ENCODE measurements at regions not wholly inside any gene's neighbourhood (a gene's known extent, or its start where the extent isn't known, plus 50 kb on each side); places are given as distances from the start of the nearest gene placed in this dataset.

GRCh38 chr10:7085913-7086589, 324.8 kb downstream of the SFMBT2 start:
- POLR2A ChIA-PET: no interaction called here
- no peaks in the 10 kb centered on the region for H3K9me3 Mint-ChIP-seq
- no peaks in the 10 kb centered on the region for H3K36me3 Mint-ChIP-seq (ENCODE audit: low read depth)
- CTCF ChIA-PET: interaction anchor here (1.0 to 1.6 kb wide), 2 partner anchors 10 to 35 kb away, joined by 3 read pairs; no protein-coding TSS in a partner anchor
- no peak overlapping the region for H3K27ac Mint-ChIP-seq
- no peak overlapping the region for H3K4me3 Mint-ChIP-seq
- no peak for DNase-seq
- peaks cover 32% of the 10 kb centered on the region for H3K27me3 Mint-ChIP-seq
- H3K4me1 Mint-ChIP-seq: no peaks in the 10 kb centered on the region

GRCh38 chr10:7085147-7085912, 325.5 kb downstream of the SFMBT2 start:
- no peak for DNase-seq
- Mint-ChIP-seq H3K27ac (no peak overlapping the region), H3K4me1 (no peaks in the 10 kb centered on the region), H3K9me3 (no peaks in the 10 kb centered on the region), H3K36me3 (ENCODE audit: low read depth) (no peaks in the 10 kb centered on the region), H3K4me3 (no peak overlapping the region), H3K27me3 (peaks cover 31% of the 10 kb centered on the region)
- ChIA-PET POLR2A (interaction anchor here (0.6 kb wide), 1 partner anchor 101 kb away, joined by 3 read pairs; no protein-coding TSS in a partner anchor), CTCF (interaction anchor here (1.0 to 1.6 kb wide), 3 partner anchors 9 to 40 kb away, joined by 3 read pairs; no protein-coding TSS in a partner anchor)

- H3K27ac Mint-ChIP-seq: no peak overlapping the region
- no peaks in the 10 kb centered on the region for H3K36me3 Mint-ChIP-seq (ENCODE audit: low read depth)
- H3K27me3 Mint-ChIP-seq: peaks cover 32% of the 10 kb centered on the region
- POLR2A ChIA-PET: no interaction called here
- no peaks in the 10 kb centered on the region for H3K4me1 Mint-ChIP-seq
- CTCF ChIA-PET: interaction anchor here (1.0 kb wide), 1 partner anchor 41 kb away, joined by 3 read pairs; no protein-coding TSS in a partner anchor
- DNase-seq: no peak
- no peak overlapping the region for H3K4me3 Mint-ChIP-seq
- no peaks in the 10 kb centered on the region for H3K9me3 Mint-ChIP-seq
These were observed 326.4 kb downstream of the SFMBT2 start for GRCh38 chr10:7084280-7085005.

- Mint-ChIP-seq H3K36me3 (ENCODE audit: low read depth) (no peaks in the 10 kb centered on the region), H3K4me3 (no peak overlapping the region), H3K27me3 (peaks cover 36% of the 10 kb centered on the region), H3K27ac (no peak overlapping the region), H3K9me3 (no peaks in the 10 kb centered on the region), H3K4me1 (no peaks in the 10 kb centered on the region)
- POLR2A ChIA-PET: no interaction called here
- CTCF ChIA-PET: no interaction called here
- DNase-seq: no peak
These were observed 327.9 kb downstream of the SFMBT2 start for GRCh38 chr10:7082967-7083366.

- POLR2A ChIA-PET: interaction anchor here (0.6 kb wide), 2 partner anchors 13 to 96 kb away, joined by 3 to 4 read pairs; no protein-coding TSS in a partner anchor
- Mint-ChIP-seq H3K9me3 (no peaks in the 10 kb centered on the region), H3K4me1 (no peaks in the 10 kb centered on the region), H3K36me3 (ENCODE audit: low read depth) (no peaks in the 10 kb centered on the region), H3K4me3 (no peak overlapping the region), H3K27me3 (peaks cover 32% of the 10 kb centered on the region), H3K27ac (no peak overlapping the region)
- no peak for DNase-seq
- CTCF ChIA-PET: interaction anchor here (1.0 to 1.7 kb wide), 4 partner anchors 10 to 348 kb away, joined by 3 to 6 read pairs (median 4); no protein-coding TSS in a partner anchor
These were observed 333.0 kb downstream of the SFMBT2 start for GRCh38 chr10:7077880-7078279.

GRCh38 chr10:7075851-7076250, 335.0 kb downstream of the SFMBT2 start:
- no peak overlapping the region for H3K4me3 Mint-ChIP-seq
- ChIA-PET POLR2A (no interaction called here), CTCF (interaction anchor here (0.6 kb wide), 1 partner anchor 10 kb away, joined by 3 read pairs; no protein-coding TSS in a partner anchor)
- peaks cover 27% of the 10 kb centered on the region for H3K27me3 Mint-ChIP-seq
- no peaks in the 10 kb centered on the region for H3K9me3 Mint-ChIP-seq
- no peak overlapping the region for H3K27ac Mint-ChIP-seq
- no peak for DNase-seq
- no peaks in the 10 kb centered on the region for H3K36me3 Mint-ChIP-seq (ENCODE audit: low read depth)
- no peaks in the 10 kb centered on the region for H3K4me1 Mint-ChIP-seq

GRCh38 chr10:7075110-7075509, 335.7 kb downstream of the SFMBT2 start:
- POLR2A ChIA-PET: no interaction called here
- Mint-ChIP-seq H3K4me3 (no peak overlapping the region), H3K27ac (no peak overlapping the region), H3K9me3 (no peaks in the 10 kb centered on the region), H3K36me3 (ENCODE audit: low read depth) (no peaks in the 10 kb centered on the region), H3K4me1 (no peaks in the 10 kb centered on the region), H3K27me3 (peaks cover 27% of the 10 kb centered on the region)
- CTCF ChIA-PET: interaction anchor here (0.5 kb wide), 1 partner anchor 257 kb away, joined by 3 read pairs; no protein-coding TSS in a partner anchor
- DNase-seq: no peak

GRCh38 chr10:7071421-7071820, 339.4 kb downstream of the SFMBT2 start:
- H3K27ac Mint-ChIP-seq: no peak overlapping the region
- CTCF ChIA-PET: no interaction called here
- H3K9me3 Mint-ChIP-seq: no peaks in the 10 kb centered on the region
- H3K4me3 Mint-ChIP-seq: no peak overlapping the region
- H3K36me3 Mint-ChIP-seq (ENCODE audit: low read depth): no peaks in the 10 kb centered on the region
- DNase-seq: no peak
- H3K4me1 Mint-ChIP-seq: no peaks in the 10 kb centered on the region
- POLR2A ChIA-PET: no interaction called here
- peaks cover 20% of the 10 kb centered on the region for H3K27me3 Mint-ChIP-seq

GRCh38 chr10:7070950-7071349, 339.9 kb downstream of the SFMBT2 start:
- Mint-ChIP-seq H3K36me3 (ENCODE audit: low read depth) (no peaks in the 10 kb centered on the region), H3K4me1 (no peaks in the 10 kb centered on the region), H3K27ac (no peak overlapping the region), H3K27me3 (peaks cover 19% of the 10 kb centered on the region), H3K9me3 (no peaks in the 10 kb centered on the region), H3K4me3 (no peak overlapping the region)
- POLR2A ChIA-PET: no interaction called here
- CTCF ChIA-PET: interaction anchor here (0.7 kb wide), 1 partner anchor 16 kb away, joined by 3 read pairs; no protein-coding TSS in a partner anchor
- no peak for DNase-seq

GRCh38 chr10:7069706-7070105, 341.1 kb downstream of the SFMBT2 start:
- Mint-ChIP-seq H3K9me3 (no peaks in the 10 kb centered on the region), H3K27me3 (peaks cover 12% of the 10 kb centered on the region), H3K36me3 (ENCODE audit: low read depth) (no peaks in the 10 kb centered on the region), H3K27ac (no peak overlapping the region), H3K4me3 (no peak overlapping the region), H3K4me1 (no peaks in the 10 kb centered on the region)
- POLR2A ChIA-PET: no interaction called here
- CTCF ChIA-PET: interaction anchor here (0.5 to 1.1 kb wide), 2 partner anchors 149 to 727 kb away, joined by 4 to 6 read pairs; no protein-coding TSS in a partner anchor
- DNase-seq: no peak

- ChIA-PET POLR2A (no interaction called here), CTCF (no interaction called here)
- Mint-ChIP-seq H3K9me3 (peaks cover 2% of the 10 kb centered on the region), H3K4me1 (no peaks in the 10 kb centered on the region), H3K27ac (no peak overlapping the region), H3K36me3 (ENCODE audit: low read depth) (no peaks in the 10 kb centered on the region), H3K27me3 (no peaks in the 10 kb centered on the region), H3K4me3 (no peak overlapping the region)
- no peak for DNase-seq
These were observed 354.6 kb downstream of the SFMBT2 start for GRCh38 chr10:7056216-7056615.

GRCh38 chr10:7054915-7055314, 355.9 kb downstream of the SFMBT2 start:
- Mint-ChIP-seq H3K4me3 (no peak overlapping the region), H3K4me1 (no peaks in the 10 kb centered on the region), H3K36me3 (ENCODE audit: low read depth) (peaks cover 2% of the 10 kb centered on the region), H3K27me3 (no peaks in the 10 kb centered on the region), H3K27ac (no peak overlapping the region), H3K9me3 (peaks cover 5% of the 10 kb centered on the region)
- POLR2A ChIA-PET: no interaction called here
- CTCF ChIA-PET: interaction anchor here (0.6 to 1.3 kb wide), 5 partner anchors 16 to 128 kb away, joined by 3 to 4 read pairs (median 3); no protein-coding TSS in a partner anchor
- DNase-seq: no peak

- Mint-ChIP-seq H3K4me1 (no peaks in the 10 kb centered on the region), H3K4me3 (no peak overlapping the region), H3K27ac (no peak overlapping the region), H3K27me3 (no peaks in the 10 kb centered on the region), H3K36me3 (ENCODE audit: low read depth) (peaks cover 2% of the 10 kb centered on the region), H3K9me3 (peaks cover 5% of the 10 kb centered on the region)
- ChIA-PET POLR2A (no interaction called here), CTCF (no interaction called here)
- no peak for DNase-seq
These were observed 357.6 kb downstream of the SFMBT2 start for GRCh38 chr10:7053195-7053594.
